OCI-LY7 (cell line): ENCODE measurements at regions not wholly inside any gene's neighbourhood (a gene's known extent, or its start where the extent isn't known, plus 50 kb on each side); places are given as distances from the start of the nearest gene placed in this dataset.

ENCODE experiments used
- BruUV-seq: library from RNA; stranded (reverse); fragments of 400-500 nt; replicated peaks from 2 replicates; lab custom pipeline; 2021; lab: Mats Ljungman, UMichigan
- CTCF ChIA-PET: fragments of 300-600 bp; sonication (Branson Sonifier 250); formaldehyde crosslinking; loops from one replicate; lab custom pipeline; 2022; ENCODE audit warnings: antibody characterized with exemption; ENCODE audit not compliant: unreplicated experiment; lab: Charles Lee
- POLR2A ChIA-PET: fragments of 300-600 bp; sonication (Branson Sonifier 250); formaldehyde crosslinking; loops from one replicate; lab custom pipeline; 2022; ENCODE audit warnings: antibody characterized with exemption; lab: Charles Lee
- DNase-seq: peaks from one replicate; pipeline ENCODE4 v3.0.0-alpha.2; 2015; ENCODE audit warnings: low spot score
- H2AFZ ChIP-seq: fragments of 200-600 bp; sonication (generic), shearing (Covaris generic); 2 replicates; pipeline ENCODE4 v1.6.1; 2014; ENCODE audit warnings: mild to moderate bottlenecking, antibody characterized with exemption, low read length, moderate library complexity
- H3K27ac ChIP-seq: fragments of 200-600 bp; sonication (generic); 2 replicates; pipeline ENCODE4 v1.5.1; 2014; ENCODE audit warnings: mixed run types, low read depth, mild to moderate bottlenecking, moderate library complexity, low read length, inconsistent platforms; ENCODE audit not compliant: poor library complexity, severe bottlenecking
- H3K36me3 ChIP-seq: fragments of 200-600 bp; sonication (generic); 2 replicates; pipeline ENCODE4 v1.6.1; 2014; ENCODE audit warnings: mild to moderate bottlenecking, antibody characterized with exemption, low read length, moderate library complexity, mixed read lengths; ENCODE audit not compliant: insufficient read depth
- H3K4me1 ChIP-seq: fragments of 200-600 bp; sonication (generic); 2 replicates; pipeline ENCODE4 v1.5.1; 2014; ENCODE audit warnings: mild to moderate bottlenecking, low read length; ENCODE audit not compliant: insufficient read depth, poor library complexity, severe bottlenecking
- H3K4me2 ChIP-seq: fragments of 200-600 bp; sonication (generic); 2 replicates; pipeline ENCODE4 v1.6.1; 2014; ENCODE audit warnings: mild to moderate bottlenecking, low read length
- H3K4me3 ChIP-seq: fragments of 200-600 bp; sonication (generic); 2 replicates; pipeline ENCODE4 v1.5.1; 2014; ENCODE audit warnings: mild to moderate bottlenecking, low read depth, low read length; ENCODE audit not compliant: poor library complexity, severe bottlenecking
- H3K79me2 ChIP-seq: fragments of 200-600 bp; sonication (generic); 2 replicates; pipeline ENCODE4 v1.6.1; 2016; ENCODE audit warnings: low read depth, mild to moderate bottlenecking, low read length, moderate library complexity, mixed read lengths; ENCODE audit not compliant: insufficient read depth
- H3K9me2 ChIP-seq: fragments of 200-600 bp; sonication (generic); 2 replicates; pipeline ENCODE4 v1.6.1; 2016; ENCODE audit warnings: mild to moderate bottlenecking, low read length, mixed read lengths; ENCODE audit not compliant: insufficient read depth
- H3K9me3 ChIP-seq: fragments of 200-600 bp; sonication (generic); 2 replicates; pipeline ENCODE4 v1.6.1; 2014; ENCODE audit warnings: mild to moderate bottlenecking, mixed run types, low read length, mixed read lengths
- H4K20me1 ChIP-seq: fragments of 200-600 bp; sonication (generic); 2 replicates; pipeline ENCODE4 v1.6.1; 2014; ENCODE audit warnings: mild to moderate bottlenecking, antibody characterized with exemption, low read length, moderate library complexity, mixed read lengths; ENCODE audit not compliant: insufficient read depth
- EZH2phosphoT487 ChIP-seq: fragments of 200-600 bp; sonication (generic); IDR thresholded peaks from 2 replicates; pipeline ENCODE4 v1.6.1; 2018; ENCODE audit warnings: low read depth, borderline replicate concordance, mild to moderate bottlenecking, mixed run types, antibody characterized with exemption, low read length, moderate library complexity, mixed read lengths
- intact Hi-C: fragments of 100-400 bp; cut with micrococcal nuclease; formaldehyde crosslinking; loops from one replicate; pipeline ENCODE4 v1.10.0; 2022; ENCODE audit not compliant: unreplicated experiment
- TF ChIP-seq, protein P1 (sequence below): fragments of 200-600 bp; sonication (generic); conservative IDR thresholded peaks from 2 replicates; pipeline ENCODE4 v1.5.1; 2014; ENCODE audit warnings: mild to moderate bottlenecking, antibody characterized with exemption, low read length, moderate library complexity, mixed read lengths

DNA sequence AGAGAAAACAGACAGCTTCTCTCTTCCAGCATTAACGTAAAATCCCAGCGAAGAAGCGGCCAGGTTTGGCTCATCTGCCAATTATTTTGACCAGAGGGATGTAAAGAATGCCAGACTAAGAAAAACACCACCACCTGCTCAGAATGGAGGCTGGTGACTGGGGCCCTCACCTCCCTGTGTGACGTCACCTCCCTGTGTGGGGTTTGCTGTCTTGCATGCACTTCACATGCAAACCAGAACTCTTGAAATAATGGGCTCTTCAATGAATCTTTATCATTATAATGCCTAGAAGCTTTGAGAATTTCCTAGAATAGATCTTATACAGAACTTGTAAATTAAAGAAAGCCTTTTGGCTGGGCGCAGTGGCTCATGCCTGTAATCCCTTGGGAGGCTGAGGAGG is 101.8 kb upstream of the WAC start:
- Histone ChIP-seq H3K4me2 (no peak overlapping the region), H3K4me1 (no peaks in the 10 kb centered on the region), H3K9me3 (no peaks in the 10 kb centered on the region; the same call in 1 of the 2 replicates), H4K20me1 (no peaks in the 10 kb centered on the region), H3K9me2 (no peaks in the 10 kb centered on the region), H3K27ac (no peak overlapping the region), H3K79me2 (no peaks in the 10 kb centered on the region), H2AFZ (no peak overlapping the region), H3K36me3 (no peaks in the 10 kb centered on the region), H3K4me3 (no peak overlapping the region)
- no peak for TF ChIP-seq EZH2phosphoT487
- TF ChIP-seq, protein P1, sequence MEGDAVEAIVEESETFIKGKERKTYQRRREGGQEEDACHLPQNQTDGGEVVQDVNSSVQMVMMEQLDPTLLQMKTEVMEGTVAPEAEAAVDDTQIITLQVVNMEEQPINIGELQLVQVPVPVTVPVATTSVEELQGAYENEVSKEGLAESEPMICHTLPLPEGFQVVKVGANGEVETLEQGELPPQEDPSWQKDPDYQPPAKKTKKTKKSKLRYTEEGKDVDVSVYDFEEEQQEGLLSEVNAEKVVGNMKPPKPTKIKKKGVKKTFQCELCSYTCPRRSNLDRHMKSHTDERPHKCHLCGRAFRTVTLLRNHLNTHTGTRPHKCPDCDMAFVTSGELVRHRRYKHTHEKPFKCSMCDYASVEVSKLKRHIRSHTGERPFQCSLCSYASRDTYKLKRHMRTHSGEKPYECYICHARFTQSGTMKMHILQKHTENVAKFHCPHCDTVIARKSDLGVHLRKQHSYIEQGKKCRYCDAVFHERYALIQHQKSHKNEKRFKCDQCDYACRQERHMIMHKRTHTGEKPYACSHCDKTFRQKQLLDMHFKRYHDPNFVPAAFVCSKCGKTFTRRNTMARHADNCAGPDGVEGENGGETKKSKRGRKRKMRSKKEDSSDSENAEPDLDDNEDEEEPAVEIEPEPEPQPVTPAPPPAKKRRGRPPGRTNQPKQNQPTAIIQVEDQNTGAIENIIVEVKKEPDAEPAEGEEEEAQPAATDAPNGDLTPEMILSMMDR, result no peak
- POLR2A ChIA-PET, result interaction anchor here (0.7 kb wide), 1 partner anchor 294 kb away, joined by 9 read pairs; no protein-coding TSS in a partner anchor
- CTCF ChIA-PET, result no interaction called here
- no peak for DNase-seq
- intact Hi-C loops, result loop anchor here (10.0 kb wide), 2 partner anchors 194 to 874 kb away; no protein-coding TSS in a partner anchor
- no TSS peak for BruUV-seq

DNA sequence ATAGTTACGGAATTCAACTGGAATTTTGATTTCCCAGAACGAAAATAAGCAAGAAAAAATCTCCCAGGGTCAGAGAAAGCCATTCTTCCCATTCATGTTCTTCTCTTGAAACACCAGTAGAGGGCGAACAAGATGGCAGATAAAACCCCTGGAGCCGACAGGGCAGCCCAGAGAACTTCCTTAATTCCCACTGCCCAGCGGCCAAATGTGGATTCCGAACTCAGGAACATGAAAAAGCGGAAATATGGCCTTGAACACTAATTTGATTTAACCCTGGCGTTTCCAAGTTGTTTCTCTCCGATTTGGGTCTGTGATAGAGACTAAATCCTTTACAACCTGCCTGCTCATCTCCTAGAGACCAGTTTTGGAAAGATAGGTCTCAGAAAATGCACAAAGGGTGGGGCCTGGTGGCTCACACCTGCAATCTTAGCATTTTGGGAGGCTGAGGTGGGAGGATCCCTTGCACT is 100.7 kb upstream of the WAC start:
- TF ChIP-seq, protein P1, result peak; percentile 95
- TF ChIP-seq EZH2phosphoT487, result no peak
- no peak overlapping the region for H3K27ac ChIP-seq
- H3K4me2 ChIP-seq, result peak overlapping the region; percentile 53
- H3K9me2 ChIP-seq, result no peaks in the 10 kb centered on the region
- ChIA-PET POLR2A (no interaction called here), CTCF (no interaction called here)
- H4K20me1 ChIP-seq, result no peaks in the 10 kb centered on the region
- no peak overlapping the region for H3K4me3 ChIP-seq
- peak; percentile 54 for DNase-seq
- H3K36me3 ChIP-seq, result no peaks in the 10 kb centered on the region
- no peaks in the 10 kb centered on the region for H3K79me2 ChIP-seq
- intact Hi-C loops, result loop anchor here (10.0 kb wide), 2 partner anchors 193 to 873 kb away; no protein-coding TSS in a partner anchor
- no TSS peak for BruUV-seq
- no peaks in the 10 kb centered on the region; the same call in 1 of the 2 replicates for H3K9me3 ChIP-seq
- H3K4me1 ChIP-seq, result no peaks in the 10 kb centered on the region
- peak overlapping the region; percentile 81 for H2AFZ ChIP-seq

DNA sequence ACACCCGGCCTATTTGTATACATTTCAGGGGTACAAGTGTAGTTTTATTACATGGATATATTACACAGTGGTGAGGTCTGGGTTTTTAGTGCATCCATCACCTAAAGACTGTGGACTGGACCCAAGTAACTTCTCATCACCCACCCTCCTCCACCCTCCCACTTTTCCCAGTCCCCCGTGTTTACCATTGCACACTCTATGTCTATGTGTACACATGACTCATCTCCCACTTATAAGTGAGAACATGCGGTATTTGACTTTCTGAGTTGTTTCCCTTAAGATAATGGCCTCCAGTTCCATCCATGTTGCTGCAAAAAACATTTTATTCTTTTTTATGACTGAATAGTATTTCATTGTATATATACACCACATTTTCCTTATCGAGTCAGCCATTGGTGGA is 98.9 kb upstream of the WAC start:
- no TSS peak for BruUV-seq
- Histone ChIP-seq H3K4me3 (no peak overlapping the region), H3K27ac (no peak overlapping the region), H3K9me3 (no peaks in the 10 kb centered on the region; the same call in 1 of the 2 replicates), H3K4me2 (no peak overlapping the region), H3K4me1 (no peaks in the 10 kb centered on the region), H3K36me3 (no peaks in the 10 kb centered on the region), H4K20me1 (no peaks in the 10 kb centered on the region), H3K79me2 (no peaks in the 10 kb centered on the region), H3K9me2 (no peaks in the 10 kb centered on the region), H2AFZ (no peak overlapping the region)
- no peak for TF ChIP-seq EZH2phosphoT487
- TF ChIP-seq, protein P1, result no peak
- POLR2A ChIA-PET, result no interaction called here
- CTCF ChIA-PET, result no interaction called here
- intact Hi-C loops, result loop anchor here (10.0 kb wide), 2 partner anchors 191 to 871 kb away; no protein-coding TSS in a partner anchor
- no peak for DNase-seq
